Ramos (cell line): ENCODE measurements at regions not wholly inside any gene's neighbourhood (a gene's known extent, or its start where the extent isn't known, plus 50 kb on each side); places are given as distances from the start of the nearest gene placed in this dataset.

Source experiments
- in situ Hi-C: fragments of 300-500 bp; cut with MboI; formaldehyde crosslinking; loops from one replicate; pipeline ENCODE4 v1.14.3; 2022; ENCODE audit warnings: low sequenced_read_pairs; ENCODE audit not compliant: unreplicated experiment

DNA sequence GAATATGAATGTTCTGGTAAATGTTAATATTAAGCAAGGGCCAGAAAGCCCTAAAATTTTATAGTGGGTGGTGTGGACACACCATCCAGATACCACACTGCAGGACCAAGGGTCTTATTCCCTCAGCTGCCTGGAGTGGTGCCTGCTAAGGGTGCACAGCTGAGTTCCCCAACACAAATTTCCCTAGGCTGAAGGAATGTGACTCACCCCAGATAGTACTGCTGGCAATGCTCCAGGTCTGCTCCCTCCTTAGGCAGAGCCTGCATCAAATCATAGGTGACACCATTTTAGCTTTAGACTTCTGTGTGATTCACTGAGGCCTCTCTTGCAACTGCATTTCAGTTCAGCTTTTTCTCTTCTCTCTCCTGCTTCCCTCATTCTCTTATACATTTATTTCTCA lies 321.1 kb downstream of the SATB2 start:
- in situ Hi-C loops: no loop called here

DNA sequence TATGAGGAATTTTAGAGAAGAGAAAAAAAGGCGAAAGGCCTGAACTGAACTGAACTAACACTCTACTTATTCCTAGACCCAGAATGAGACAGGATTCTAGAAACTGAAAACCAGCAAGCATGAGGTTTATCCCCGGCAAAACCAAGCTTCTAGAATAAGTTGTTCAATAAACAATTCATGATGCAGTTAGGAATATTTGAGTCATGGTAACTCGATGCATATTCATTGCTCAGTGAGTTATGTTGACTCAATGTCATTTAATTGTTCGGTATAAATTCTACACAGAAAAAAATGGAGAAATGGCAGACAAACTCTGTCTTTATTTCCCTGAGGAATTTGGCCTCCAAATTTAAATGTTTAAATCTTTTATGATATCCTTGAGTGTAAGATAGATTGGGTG lies 321.5 kb downstream of the SATB2 start:
- in situ Hi-C loops: no loop called here

DNA sequence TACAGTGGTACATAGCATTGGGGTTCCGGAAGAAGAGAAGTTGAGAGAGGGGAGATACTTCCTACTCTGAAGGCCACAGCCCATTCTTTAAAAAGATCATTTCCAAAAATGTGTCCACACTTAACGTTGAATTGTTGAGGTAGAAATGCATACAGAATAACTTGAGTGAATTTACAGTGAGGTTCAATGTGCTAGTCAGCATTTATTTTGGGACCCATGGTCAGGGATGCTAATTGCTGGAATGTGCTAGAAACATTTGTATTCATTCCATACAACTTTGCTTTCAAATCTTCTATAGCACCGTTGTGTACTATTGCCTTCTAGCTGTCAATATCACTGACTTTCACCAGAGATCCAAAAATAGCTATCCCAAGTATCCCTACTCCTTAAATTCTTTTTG lies 325.9 kb downstream of the SATB2 start:
- in situ Hi-C loops: no loop called here

DNA sequence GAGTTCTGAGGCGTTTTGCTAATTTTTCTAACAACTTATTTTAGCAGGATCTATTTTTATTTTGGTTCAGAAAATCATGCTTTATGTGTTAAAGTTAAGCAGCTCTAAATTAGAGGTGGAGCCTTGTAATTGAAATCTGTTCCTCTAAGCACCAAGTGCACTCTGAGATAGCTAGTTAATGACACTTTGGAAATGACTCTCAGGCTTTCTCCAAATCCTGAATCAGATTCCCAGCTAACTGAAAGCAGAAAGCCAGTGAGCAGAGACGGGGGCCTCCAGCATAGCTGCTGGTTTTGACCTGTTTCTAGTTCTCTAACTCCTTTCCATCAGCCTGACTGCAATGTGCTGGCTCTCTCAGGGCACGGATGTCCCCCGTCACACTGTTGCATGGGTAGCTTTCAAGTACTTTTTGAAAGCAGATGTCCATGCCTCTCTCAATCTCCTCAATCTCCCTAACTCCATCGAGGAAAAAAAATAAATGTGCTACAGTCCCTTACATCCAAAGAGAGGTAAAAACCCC lies 326.5 kb downstream of the SATB2 start:
- in situ Hi-C loops: no loop called here

DNA sequence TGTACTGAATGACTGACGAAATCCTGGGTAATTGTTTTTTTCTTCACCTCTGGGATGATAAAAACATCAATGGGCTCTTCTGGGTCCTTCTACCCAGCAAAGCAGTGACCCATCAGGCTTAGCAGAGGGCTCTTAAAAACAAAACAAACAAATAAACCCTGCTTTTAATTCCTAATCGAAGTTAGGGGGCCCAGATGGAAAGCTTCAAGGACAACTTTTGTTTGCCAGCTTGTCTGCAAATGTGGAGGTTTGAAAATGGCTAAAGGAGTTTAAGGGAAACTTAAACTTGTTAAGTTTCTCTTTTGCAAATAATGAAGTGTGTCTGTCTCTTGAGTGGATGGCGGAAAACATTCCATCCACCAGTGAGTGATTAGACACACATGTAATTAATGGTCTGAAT lies 327.2 kb downstream of the SATB2 start:
- in situ Hi-C loops: no loop called here

DNA sequence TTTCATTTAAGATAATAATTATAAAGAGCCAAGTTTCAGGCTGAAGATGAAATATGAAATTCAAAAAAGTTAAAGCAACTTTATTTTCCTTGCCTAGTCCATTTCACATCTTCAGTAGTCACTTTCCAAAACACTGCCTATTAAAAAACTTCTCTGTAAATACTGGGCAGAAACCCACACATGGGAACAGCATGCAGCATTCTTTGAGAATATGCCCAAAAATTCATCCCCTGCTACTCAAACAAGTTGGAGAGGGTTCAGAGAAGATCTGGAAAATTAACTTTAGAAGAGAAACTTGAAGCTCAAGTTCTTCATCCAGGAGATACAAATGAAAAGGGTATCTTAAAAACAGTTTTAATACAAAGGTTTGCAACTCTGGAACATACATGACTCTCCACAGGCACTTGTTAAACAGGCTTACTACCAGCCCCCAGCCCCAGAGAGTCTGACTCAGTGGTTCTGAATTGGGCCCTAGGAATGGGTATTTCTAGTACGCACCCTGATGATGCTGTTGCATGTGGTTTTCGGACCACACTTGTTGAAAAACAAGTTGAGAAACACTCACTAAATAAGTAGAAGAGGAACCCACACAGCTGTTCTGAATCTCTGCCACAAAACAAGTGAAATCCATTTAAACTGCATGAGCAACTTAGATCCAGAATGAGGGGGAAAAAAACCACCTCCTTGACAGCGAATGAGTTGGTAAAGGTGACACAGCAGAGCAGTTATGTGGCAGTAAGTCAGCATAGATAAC lies 329.1 kb downstream of the SATB2 start:
- in situ Hi-C loops: no loop called here

DNA sequence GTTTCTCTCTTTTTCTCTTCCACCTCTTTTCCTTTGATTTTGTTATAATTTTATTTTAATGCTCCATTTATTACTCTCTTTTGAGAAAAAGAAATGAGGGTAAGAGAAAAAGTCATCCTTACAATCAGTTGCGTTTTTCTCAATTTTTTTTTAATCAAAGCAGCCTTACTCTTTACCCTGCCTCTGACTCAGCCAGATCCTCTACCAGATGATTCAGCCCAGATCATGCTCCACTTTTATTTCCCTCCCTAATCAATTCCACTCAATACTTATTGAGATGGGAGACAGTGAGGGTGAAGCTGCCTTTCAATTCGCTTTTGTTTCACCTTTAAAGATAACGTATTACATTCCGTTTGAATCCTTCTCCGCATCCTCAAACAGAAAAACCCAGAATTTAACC lies 337.9 kb downstream of the SATB2 start:
- in situ Hi-C loops: no loop called here

DNA sequence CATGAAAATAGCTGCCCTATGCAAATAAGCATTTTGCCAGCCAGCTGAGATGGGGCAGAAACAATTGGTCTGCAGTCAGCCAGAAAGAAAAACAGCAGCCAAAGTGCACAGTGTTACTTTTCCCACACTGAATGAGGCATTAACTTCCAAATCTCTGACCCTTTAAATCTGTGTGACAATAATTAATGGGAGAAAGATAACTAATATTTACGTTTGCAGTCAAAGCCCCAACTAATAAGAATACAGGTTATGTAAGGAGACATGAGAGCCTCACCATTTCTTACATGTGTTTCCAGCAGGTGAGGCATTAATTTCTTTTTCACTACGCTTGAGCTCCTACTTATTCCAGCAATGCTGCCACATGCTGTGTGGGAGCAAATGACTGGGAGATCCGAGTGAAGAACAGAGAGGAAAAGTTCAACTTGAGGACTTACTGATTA lies 339.0 kb downstream of the SATB2 start:
- in situ Hi-C loops: no loop called here

DNA sequence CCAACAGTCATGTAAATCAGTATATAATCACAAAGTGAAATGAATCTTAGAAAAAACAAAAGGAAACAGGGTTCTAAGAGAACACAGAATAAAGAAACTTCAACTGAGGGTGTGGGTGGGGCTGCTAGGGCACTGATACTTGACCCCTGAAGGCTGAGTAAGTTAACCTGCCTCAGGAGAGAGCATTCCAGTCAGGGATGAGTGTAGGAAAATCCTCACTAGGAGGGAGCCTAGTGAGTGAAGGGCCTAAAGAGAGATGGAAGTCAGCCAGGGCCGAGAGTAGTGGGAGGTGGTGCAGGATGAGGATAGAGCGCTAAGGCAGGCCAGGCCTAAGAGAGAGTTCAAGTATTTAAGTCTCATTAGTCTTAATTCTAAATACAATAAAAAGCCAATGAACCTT lies 342.6 kb downstream of the SATB2 start:
- in situ Hi-C loops: no loop called here

DNA sequence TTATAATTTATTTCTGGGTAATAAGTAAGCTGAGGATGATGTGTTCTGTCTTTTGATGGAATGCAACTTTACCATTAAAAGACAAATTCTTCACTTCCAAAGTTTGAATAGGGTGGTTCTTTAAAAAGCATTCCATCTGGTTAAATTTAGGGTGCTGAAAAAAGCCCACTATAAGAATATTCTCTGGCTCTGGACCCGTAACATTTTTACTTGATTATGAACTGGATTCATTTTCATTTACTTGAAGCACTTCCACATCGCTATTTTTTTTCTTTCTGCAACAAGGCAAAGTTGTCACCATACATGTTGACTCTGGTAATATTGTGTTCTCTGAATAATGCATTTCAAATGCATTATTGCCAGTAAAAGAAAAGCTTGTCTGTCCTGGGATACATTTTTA lies 344.6 kb downstream of the SATB2 start:
- in situ Hi-C loops: no loop called here

DNA sequence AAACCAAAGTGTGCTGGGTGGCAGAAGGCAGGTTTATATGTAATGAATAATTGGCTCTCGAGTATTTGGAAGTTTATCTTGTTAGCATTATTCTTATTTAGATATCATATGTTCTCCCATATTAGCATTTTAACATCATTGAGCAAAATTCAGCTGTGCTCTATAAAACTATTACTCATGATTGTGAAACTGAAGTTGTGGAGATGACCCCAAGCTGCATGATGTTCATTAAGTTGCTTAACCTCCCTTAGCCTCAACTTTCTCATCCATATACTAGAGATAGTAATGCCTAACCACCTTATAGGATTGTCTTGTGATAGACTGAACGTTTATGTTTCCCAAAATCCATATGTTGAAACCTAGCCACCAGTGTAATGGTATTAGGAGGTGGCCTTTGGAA lies 346.3 kb downstream of the SATB2 start:
- in situ Hi-C loops: no loop called here

DNA sequence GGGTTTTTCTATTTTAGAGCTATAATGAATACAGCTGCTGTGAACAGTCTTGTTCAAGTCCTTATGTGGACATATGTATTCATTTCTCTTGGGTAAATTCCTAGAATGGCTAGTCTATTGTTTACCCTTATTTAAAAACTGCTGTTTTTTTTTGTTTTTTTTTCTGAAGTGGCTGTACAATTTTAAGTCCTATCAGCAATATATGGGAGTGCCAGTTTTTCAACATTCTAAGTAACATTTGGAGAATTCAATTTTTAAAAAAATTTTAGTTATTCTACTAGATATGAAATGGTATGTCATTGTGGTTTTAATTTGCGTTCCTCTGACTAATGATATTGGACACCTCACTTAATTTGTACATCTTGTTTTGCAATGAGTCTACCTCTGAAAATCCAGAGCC lies 349.7 kb downstream of the SATB2 start:
- in situ Hi-C loops: no loop called here

DNA sequence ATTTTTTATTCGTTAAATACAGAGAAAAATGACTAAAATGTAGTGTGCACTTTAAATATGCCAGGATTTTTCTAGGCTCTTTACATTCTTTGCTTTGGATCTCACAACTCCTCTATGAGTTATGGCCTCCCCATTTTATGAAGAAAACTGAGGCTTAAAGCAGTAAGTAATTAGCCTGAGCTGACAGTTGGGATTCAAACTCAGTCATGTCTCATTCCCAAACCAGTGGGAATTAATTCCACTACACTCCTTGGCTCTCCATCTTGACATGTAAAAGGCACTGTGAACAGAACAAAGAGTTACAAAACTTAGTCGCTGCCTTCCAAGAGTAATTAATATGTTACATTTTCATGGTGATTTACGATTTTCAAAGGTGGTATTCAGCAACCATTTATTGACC lies 351.9 kb downstream of the SATB2 start:
- in situ Hi-C loops: no loop called here

DNA sequence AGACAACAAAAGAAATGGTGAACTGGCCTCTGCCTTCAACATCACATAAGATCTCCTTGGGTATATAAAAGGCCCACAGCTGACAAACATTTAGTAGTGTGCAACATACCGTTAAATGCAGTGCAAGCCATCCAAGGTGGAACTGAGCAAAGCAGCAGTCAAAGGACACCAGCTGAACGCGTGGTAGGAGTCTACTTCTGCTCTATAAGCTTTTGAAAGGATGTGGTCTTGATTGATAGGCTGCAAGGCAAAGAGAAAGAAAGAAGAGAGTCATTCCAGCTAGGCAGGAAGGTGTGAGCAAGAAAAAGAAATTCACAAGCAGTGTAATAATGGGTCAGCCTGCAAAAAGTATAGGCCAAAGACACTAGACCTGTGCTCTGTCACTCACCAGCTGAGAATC lies 356.3 kb downstream of the SATB2 start:
- in situ Hi-C loops: no loop called here

DNA sequence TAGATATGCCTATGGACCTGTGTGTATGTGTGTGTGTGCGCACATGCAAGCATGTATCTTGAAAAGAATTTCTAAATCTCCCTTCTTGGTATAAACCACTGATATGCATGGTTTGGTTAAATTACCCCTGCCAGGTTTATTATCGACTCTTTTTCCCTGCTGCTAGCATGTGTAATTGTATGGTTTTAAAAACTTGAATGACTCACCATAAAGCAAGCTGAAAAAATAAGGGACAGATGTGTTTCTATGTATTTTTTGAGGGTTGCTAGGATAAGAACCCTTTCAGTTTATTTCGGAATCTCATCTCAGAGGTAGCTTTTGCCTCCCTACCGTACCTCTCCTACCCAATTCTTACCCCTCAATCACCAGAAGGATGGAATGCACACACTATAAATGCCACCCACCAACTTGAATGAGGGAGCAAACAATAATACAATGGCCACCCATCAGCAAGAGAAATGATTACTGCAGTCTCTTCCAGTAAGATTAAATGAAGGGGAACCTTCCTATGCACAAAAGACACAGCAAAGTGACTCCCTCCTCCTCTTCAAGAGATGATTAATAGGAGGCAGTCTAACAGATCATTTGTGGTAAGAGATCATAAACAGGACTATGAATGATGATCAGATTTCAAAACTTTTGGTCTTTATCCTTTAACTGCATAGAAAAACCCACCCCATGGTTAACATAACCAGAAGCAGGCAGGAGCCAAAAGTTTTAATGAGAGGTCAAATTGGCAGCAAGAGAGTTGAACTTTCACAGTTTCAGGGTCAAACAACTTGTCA lies 357.2 kb downstream of the SATB2 start:
- in situ Hi-C loops: no loop called here

DNA sequence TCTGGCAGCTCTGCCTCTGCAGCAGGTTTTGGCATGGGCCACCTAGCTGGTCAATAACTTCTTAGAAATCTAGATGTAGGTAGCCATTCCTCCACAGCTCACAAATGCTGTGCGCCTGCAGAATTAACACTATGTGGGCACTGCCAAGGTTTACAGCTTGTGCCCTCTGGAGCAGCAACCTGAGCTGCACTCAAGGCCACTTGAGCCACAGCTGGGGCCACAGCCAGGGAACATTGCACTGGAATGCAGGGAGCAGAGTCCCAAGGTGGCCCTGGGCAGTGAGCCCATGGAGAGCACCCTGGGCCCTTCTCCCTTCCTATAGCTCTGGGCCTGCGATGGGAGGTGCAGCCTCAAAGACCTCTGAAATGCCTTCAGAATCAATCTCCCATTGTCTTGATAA lies 365.3 kb downstream of the SATB2 start:
- in situ Hi-C loops: no loop called here

DNA sequence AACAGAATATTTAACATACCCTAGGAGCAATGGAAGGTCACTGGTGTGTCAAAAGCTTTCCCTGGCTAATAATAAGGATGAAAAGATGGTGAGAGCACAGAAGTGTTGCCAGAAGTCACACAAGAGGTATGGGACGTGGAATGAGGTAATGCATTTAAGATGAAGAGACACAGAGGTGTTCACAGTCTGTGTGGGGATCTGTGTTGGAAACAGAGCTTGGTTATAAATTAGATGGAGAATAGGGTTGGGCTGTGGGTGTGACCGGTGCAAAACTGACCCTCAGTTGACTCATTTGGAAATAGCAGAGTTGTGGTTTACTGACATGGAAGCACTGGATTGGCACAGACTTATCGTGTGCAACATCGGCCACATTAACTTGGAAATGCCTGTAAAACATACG lies 372.5 kb downstream of the SATB2 start:
- in situ Hi-C loops: no loop called here

DNA sequence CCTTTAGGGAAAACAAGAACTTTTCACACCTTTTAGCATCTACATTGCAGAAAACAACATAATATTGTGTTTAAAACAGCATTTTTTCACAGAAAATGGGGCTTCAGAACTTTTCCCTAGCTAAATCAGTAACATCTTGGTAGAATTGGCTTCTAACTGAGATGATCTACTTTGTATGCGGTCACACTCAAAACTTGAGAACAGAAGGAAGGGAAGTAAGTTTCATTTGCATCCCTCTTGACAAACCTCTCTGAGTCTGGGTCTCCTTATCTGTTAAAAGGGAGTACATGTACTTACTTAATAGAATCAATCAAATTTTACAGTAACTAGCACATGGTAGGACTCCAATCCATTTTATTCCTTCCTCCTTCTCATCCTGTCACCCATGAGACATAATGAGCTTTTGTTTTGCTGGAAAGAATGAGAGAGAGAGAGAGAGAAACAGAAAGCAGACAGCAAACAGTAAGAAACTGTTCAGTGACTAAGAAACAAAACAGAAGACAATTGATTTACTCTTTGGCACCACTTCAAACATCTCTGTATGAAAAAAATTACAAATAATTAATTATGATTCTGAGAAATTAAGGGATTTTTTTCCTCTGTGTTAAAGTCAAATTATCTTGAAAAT lies 387.3 kb downstream of the SATB2 start:
- in situ Hi-C loops: no loop called here

DNA sequence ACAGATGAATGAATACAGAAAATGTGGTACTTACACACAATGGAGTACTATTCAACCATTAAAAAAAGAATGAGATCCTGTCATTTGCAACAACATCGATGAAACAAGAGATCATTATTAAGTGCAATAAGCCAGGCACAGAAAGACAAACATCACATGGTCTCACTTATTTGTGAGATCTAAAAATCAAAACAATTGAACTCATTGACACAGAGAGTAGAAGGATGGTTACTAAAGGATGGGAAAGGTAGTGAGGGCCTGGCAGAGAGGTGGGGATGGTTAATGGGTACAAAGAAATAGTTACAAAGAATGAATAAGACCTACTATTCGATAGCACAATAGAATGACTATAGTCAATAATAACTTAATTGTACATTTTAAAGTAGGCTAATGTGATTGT lies 393.5 kb downstream of the SATB2 start:
- in situ Hi-C loops: no loop called here

DNA sequence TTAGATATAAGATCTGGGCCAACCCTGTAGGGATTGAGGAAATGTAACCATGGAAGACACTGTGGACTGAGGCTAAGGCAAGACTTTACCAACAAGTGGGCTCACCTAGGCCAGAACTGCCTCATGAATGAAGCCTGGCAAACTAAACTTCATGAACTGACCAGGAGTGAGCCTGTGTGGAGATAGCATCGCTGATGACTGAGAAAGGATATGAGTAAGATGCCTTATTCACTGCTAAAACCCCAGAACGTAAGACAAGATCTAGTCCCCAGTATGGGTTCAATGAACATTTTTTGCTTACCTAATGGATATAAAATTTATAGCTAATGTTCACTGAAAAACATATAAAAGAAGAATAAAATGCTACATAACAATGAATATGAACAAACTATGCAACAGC lies 399.8 kb downstream of the SATB2 start:
- in situ Hi-C loops: no loop called here

DNA sequence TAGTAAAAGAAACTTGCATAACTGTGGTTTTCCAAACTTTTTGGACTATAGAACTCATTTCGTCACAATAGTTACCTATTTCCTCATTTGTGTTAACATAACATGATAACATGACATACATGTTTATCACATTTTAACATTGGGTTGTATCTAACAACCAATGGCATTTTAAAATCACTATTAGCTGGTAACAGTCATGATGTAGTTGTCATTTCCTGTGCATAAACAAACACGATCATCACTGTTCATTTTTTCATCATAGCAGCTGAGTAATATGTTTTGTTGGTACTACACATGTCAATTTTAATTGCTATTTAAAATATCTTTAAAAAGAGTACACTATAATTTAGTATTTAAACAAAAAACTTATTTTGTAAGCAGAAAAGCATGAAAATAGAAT lies 402.4 kb downstream of the SATB2 start:
- in situ Hi-C loops: no loop called here
